ENCODE measurements at regions not wholly inside any gene's neighbourhood (a gene's known extent, or its start where the extent isn't known, plus 50 kb on each side); places are given as distances from the start of the nearest gene placed in this dataset.

DNA sequence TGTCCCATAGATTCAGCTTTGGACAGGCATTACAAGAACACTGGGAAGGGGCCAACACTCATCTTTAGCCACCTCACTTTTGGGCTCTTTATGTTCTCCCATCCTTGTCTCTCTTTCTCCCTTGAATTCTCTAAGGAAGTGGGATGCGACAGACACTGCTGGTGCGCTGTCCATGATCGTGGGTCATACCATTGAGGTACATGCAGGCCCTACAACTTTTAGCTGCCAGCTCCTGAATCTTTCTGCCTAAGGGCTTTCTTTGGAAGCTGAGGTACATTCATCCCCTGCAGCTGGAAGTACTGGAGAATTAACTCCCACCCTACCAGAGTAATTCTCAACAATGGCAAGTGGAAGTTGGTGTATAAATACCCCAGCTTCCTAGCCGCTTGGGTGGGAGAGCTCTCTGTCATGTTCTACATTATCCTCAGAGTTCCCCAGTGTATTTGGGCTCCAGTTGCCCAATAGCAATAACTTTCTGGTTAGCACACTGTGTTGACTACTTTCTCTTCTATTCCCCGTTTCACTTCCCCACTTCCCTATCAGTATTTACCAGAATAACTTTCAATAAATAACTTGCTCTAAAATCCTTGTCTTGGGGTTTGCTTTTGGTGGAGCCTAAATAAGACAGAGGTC is 75.6 kb upstream of the ADRA1D start:
- TF ChIP-seq, protein P1, sequence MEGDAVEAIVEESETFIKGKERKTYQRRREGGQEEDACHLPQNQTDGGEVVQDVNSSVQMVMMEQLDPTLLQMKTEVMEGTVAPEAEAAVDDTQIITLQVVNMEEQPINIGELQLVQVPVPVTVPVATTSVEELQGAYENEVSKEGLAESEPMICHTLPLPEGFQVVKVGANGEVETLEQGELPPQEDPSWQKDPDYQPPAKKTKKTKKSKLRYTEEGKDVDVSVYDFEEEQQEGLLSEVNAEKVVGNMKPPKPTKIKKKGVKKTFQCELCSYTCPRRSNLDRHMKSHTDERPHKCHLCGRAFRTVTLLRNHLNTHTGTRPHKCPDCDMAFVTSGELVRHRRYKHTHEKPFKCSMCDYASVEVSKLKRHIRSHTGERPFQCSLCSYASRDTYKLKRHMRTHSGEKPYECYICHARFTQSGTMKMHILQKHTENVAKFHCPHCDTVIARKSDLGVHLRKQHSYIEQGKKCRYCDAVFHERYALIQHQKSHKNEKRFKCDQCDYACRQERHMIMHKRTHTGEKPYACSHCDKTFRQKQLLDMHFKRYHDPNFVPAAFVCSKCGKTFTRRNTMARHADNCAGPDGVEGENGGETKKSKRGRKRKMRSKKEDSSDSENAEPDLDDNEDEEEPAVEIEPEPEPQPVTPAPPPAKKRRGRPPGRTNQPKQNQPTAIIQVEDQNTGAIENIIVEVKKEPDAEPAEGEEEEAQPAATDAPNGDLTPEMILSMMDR (IDR thresholded peaks at IDR 0.05), result no peak
- TF ChIP-seq POLR2A (IDR thresholded peaks at IDR 0.05), result no peak

Data from right lobe of liver (tissue), 4 donors.